Activated CD8-positive, alpha-beta T cell treated with anti-CD3 and anti-CD28 coated beads for 36 hours (primary cell): ENCODE measurements at regions not wholly inside any gene's neighbourhood (a gene's known extent, or its start where the extent isn't known, plus 50 kb on each side); places are given as distances from the start of the nearest gene placed in this dataset.

Source experiments
- ATAC-seq: fragments of 200-7000 bp; cut with Tn5 transposase; one replicate; pipeline ENCODE4 v1.10.0; 2021; ENCODE audit warnings: mild to moderate bottlenecking, moderate library complexity
- CTCF ChIA-PET: fragments of 350-600 bp; sonication (Branson Sonifier 250); formaldehyde crosslinking; loops from one replicate; lab custom pipeline; 2021; ENCODE audit warnings: antibody characterized with exemption; lab: Charles Lee
- POLR2A ChIA-PET: fragments of 350-600 bp; sonication (Branson Sonifier 250); formaldehyde crosslinking; loops from one replicate; lab custom pipeline; 2021; ENCODE audit warnings: antibody characterized with exemption; lab: Charles Lee
- DNase-seq: peaks from one replicate; pipeline ENCODE4 v3.0.0-alpha.2; 2020
- H3K27ac Mint-ChIP-seq: one replicate; pipeline ENCODE4 v1.8.0; 2021; ENCODE audit warnings: mild to moderate bottlenecking, mixed read lengths
- H3K27me3 Mint-ChIP-seq: one replicate; pipeline ENCODE4 v1.8.0; 2021; ENCODE audit warnings: mixed read lengths
- H3K36me3 Mint-ChIP-seq: one replicate; pipeline ENCODE4 v1.8.0; 2021; ENCODE audit warnings: low read depth, mixed read lengths
- H3K4me1 Mint-ChIP-seq: one replicate; pipeline ENCODE4 v1.8.0; 2021; ENCODE audit warnings: low read depth, mixed read lengths
- H3K4me3 Mint-ChIP-seq: one replicate; pipeline ENCODE4 v1.8.0; 2021; ENCODE audit warnings: mild to moderate bottlenecking, moderate library complexity, mixed read lengths
- H3K9me3 Mint-ChIP-seq: one replicate; pipeline ENCODE4 v1.8.0; 2021; ENCODE audit warnings: mixed read lengths
- intact Hi-C: fragments of 100-400 bp; cut with micrococcal nuclease; formaldehyde crosslinking; loops from one replicate; pipeline ENCODE4 v1.10.0; 2022
- TF ChIP-seq, protein P1 (sequence below): fragments of 200-600 bp; IDR thresholded peaks from one replicate; pipeline ENCODE4 v1.8.0; 2022; ENCODE audit warnings: antibody characterized with exemption, mild to moderate bottlenecking

DNA sequence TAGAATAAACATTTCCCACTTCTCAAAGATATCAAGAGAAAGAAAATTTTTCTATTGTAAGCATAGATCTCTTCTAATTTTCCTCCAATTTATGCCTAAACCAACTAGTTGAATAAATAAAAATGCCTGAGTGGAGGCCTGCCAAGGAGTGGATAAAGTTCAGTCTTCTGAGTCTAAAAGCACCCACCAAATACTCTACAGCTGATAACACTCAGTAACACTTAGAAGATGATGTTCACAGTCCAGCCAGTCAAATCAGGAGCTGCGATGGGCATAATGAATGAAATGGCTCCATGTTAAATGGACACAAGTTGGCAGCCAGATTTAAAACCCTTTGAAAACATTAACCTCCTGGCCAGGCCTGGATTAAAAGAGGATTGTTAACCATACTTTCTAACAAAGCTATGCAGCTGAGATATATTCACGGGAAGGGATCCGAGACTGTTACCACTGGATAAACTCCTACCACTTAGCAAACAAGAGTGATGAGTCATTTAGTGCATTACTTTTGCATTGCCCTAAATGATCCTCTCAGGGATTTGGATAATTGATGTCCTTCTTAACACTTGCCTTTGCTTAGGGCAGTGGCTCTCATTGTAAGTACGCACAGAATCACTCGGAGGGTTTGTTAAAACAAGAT is 63.7 kb upstream of the CCDC112 start:
- peaks cover 4% of the 10 kb centered on the region for H3K4me1 Mint-ChIP-seq
- H3K9me3 Mint-ChIP-seq: no peaks in the 10 kb centered on the region
- DNase-seq (no peak), ATAC-seq (no peak)
- TF ChIP-seq, protein P1, sequence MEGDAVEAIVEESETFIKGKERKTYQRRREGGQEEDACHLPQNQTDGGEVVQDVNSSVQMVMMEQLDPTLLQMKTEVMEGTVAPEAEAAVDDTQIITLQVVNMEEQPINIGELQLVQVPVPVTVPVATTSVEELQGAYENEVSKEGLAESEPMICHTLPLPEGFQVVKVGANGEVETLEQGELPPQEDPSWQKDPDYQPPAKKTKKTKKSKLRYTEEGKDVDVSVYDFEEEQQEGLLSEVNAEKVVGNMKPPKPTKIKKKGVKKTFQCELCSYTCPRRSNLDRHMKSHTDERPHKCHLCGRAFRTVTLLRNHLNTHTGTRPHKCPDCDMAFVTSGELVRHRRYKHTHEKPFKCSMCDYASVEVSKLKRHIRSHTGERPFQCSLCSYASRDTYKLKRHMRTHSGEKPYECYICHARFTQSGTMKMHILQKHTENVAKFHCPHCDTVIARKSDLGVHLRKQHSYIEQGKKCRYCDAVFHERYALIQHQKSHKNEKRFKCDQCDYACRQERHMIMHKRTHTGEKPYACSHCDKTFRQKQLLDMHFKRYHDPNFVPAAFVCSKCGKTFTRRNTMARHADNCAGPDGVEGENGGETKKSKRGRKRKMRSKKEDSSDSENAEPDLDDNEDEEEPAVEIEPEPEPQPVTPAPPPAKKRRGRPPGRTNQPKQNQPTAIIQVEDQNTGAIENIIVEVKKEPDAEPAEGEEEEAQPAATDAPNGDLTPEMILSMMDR: no peak
- POLR2A ChIA-PET: no interaction called here
- H3K27me3 Mint-ChIP-seq: peaks cover 9% of the 10 kb centered on the region
- no peak overlapping the region for H3K27ac Mint-ChIP-seq
- no peak overlapping the region for H3K4me3 Mint-ChIP-seq
- H3K36me3 Mint-ChIP-seq: no peaks in the 10 kb centered on the region
- CTCF ChIA-PET: no interaction called here
- intact Hi-C loops: no loop called here

DNA sequence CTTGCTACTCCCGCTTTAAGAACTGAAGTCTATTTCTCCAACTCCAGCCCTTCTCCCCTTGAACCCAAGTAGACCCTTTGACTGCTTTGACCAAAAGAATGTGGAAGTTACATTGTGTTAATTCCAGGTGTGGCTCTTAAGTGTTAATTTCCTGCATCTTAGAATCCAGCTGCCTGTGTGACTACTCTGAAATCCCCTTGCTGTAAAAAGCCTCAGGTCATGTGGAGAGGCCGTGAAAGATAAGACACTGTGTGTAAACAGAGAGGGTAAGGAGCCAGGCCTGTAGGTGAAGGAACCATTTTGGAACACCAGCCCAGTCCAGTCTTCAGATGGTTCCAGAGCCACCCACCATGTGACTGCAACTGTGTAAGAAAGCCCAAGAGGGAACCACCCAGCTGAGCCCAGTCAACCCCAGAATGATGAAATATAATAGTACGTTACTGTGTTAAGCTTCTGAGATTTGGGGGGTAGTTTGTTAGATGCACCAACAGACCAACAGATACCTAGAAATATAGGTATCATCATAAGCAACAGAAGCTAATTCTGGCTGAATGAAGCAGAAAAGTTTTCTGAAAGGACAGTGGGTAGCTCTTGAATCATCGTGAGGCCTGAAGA is 59.4 kb upstream of the CCDC112 start:
- CTCF ChIA-PET: no interaction called here
- no peak overlapping the region for H3K27ac Mint-ChIP-seq
- H3K9me3 Mint-ChIP-seq: no peaks in the 10 kb centered on the region
- intact Hi-C loops: no loop called here
- POLR2A ChIA-PET: no interaction called here
- H3K36me3 Mint-ChIP-seq: no peaks in the 10 kb centered on the region
- H3K4me3 Mint-ChIP-seq: no peak overlapping the region
- H3K4me1 Mint-ChIP-seq: no peaks in the 10 kb centered on the region
- H3K27me3 Mint-ChIP-seq: peaks cover 7% of the 10 kb centered on the region
- ATAC-seq (no peak), DNase-seq (no peak)
- TF ChIP-seq, protein P1: no peak

DNA sequence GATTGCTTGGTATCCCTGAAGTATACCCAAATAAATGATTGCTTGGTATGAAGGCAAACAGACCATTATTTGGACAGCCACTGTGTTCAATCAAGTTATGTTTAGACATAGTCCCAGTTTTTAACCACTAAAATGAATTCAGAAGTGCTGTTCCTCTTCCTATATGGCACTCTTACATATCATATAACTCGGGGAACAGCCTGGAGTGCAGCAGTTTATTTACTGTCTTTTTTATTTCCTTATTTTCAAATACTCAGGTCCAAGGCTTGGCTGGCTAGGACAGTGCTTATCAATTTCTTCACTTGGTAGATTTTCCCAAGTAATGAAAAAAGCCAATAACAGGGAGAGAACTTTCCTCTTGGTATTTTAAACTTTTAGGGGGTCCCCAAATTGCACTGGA is 58.6 kb upstream of the CCDC112 start:
- Mint-ChIP-seq H3K27me3 (peaks cover 6% of the 10 kb centered on the region), H3K4me3 (no peak overlapping the region), H3K36me3 (no peaks in the 10 kb centered on the region), H3K27ac (no peak overlapping the region), H3K4me1 (no peaks in the 10 kb centered on the region), H3K9me3 (no peaks in the 10 kb centered on the region)
- POLR2A ChIA-PET: no interaction called here
- no peak for ATAC-seq
- CTCF ChIA-PET: no interaction called here
- intact Hi-C loops: no loop called here
- no peak for DNase-seq
- TF ChIP-seq, protein P1: no peak

DNA sequence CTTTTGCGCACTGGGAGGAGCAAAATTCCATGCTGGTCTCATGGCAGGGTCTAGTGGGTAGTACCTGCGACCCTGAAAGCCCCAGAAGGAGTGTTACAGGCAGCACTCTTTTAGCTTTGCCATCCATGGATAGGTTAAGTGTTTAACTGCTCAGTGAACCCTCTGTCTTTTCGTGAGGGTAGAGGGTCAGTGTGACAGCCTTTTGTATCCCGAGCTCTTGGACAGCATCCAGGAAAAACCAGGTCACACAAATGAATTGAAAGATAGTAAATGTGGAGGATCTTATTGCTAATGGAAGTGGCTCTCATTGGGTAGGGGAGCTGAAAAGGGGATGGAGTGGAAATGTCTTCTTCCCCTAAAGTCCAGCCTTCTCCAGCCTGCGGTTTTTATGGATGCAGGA is 57.8 kb upstream of the CCDC112 start:
- Mint-ChIP-seq H3K4me1 (no peaks in the 10 kb centered on the region), H3K4me3 (no peak overlapping the region), H3K9me3 (no peaks in the 10 kb centered on the region), H3K27me3 (peaks cover 13% of the 10 kb centered on the region), H3K36me3 (no peaks in the 10 kb centered on the region), H3K27ac (no peak overlapping the region)
- no peak for DNase-seq
- ChIA-PET POLR2A (no interaction called here), CTCF (no interaction called here)
- no peak for ATAC-seq
- intact Hi-C loops: no loop called here
- TF ChIP-seq, protein P1: no peak

DNA sequence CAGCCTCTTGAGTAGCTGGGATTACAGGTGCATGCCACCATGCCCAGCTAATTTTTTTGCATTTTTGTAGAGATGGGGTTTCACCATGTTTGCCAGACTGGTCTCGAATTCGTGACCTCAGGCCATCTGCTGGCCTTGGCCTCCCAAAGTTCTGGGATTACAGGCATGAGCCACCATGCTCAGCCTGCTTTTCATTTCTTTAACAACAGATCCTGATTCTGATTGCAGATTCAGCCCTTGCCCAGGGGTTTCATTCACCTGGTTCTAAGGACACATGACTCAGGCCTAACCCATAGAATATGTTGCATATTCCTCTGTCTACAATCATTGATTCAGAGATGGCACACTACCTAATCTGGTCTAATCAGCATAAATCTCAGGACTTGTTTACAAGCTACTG is 56.1 kb upstream of the CCDC112 start:
- Mint-ChIP-seq H3K9me3 (no peaks in the 10 kb centered on the region), H3K4me3 (no peak overlapping the region), H3K4me1 (no peaks in the 10 kb centered on the region), H3K27me3 (peaks cover 17% of the 10 kb centered on the region), H3K27ac (no peak overlapping the region), H3K36me3 (no peaks in the 10 kb centered on the region)
- TF ChIP-seq, protein P1: no peak
- DNase-seq: no peak
- POLR2A ChIA-PET: no interaction called here
- intact Hi-C loops: no loop called here
- ATAC-seq: no peak
- CTCF ChIA-PET: no interaction called here
